Liver (tissue), 3 donors: ENCODE measurements at regions not wholly inside any gene's neighbourhood (a gene's known extent, or its start where the extent isn't known, plus 50 kb on each side); places are given as distances from the start of the nearest gene placed in this dataset.

Source experiments
- GABPA ChIP-seq, 2 donors: IDR thresholded peaks in 1 of 2; conservative IDR thresholded peaks in 1 of 2; 2 replicates each; pipeline ENCODE4 v1.6.1; 2016; ENCODE audit warnings: antibody characterized with exemption in 2 of 2, mild to moderate bottlenecking in 1 of 2, moderate library complexity in 1 of 2
- JUND ChIP-seq, 2 donors: IDR thresholded peaks; 2 replicates each; pipeline ENCODE4 v1.6.1; 2016; ENCODE audit warnings: antibody characterized with exemption in 2 of 2
- RAD21 ChIP-seq, 2 donors: IDR thresholded peaks; 2 replicates each; pipeline ENCODE4 v1.6.1; 2016; ENCODE audit warnings: antibody characterized with exemption in 2 of 2, mild to moderate bottlenecking in 2 of 2
- SP1 ChIP-seq: IDR thresholded peaks from 2 replicates; pipeline ENCODE4 v1.6.1; 2018; ENCODE audit warnings: antibody characterized with exemption, mild to moderate bottlenecking
- TAF1 ChIP-seq: conservative IDR thresholded peaks from 2 replicates; pipeline ENCODE4 v1.6.1; 2016; ENCODE audit warnings: antibody characterized with exemption, mild to moderate bottlenecking
- TF ChIP-seq, protein P1 (sequence below): fragments of 150-350 bp; IDR thresholded peaks from 2 replicates; pipeline ENCODE4 v1.5.1; 2017; ENCODE audit warnings: improper control_type of control experiment, low read depth, low read length; ENCODE audit not compliant: missing input control
- TF ChIP-seq, protein P2 (sequence below): IDR thresholded peaks from 2 replicates; pipeline ENCODE4 v1.6.1; 2016; ENCODE audit warnings: antibody characterized with exemption, mild to moderate bottlenecking
- donor health status: healthy.
- donor health status: healthy.

DNA sequence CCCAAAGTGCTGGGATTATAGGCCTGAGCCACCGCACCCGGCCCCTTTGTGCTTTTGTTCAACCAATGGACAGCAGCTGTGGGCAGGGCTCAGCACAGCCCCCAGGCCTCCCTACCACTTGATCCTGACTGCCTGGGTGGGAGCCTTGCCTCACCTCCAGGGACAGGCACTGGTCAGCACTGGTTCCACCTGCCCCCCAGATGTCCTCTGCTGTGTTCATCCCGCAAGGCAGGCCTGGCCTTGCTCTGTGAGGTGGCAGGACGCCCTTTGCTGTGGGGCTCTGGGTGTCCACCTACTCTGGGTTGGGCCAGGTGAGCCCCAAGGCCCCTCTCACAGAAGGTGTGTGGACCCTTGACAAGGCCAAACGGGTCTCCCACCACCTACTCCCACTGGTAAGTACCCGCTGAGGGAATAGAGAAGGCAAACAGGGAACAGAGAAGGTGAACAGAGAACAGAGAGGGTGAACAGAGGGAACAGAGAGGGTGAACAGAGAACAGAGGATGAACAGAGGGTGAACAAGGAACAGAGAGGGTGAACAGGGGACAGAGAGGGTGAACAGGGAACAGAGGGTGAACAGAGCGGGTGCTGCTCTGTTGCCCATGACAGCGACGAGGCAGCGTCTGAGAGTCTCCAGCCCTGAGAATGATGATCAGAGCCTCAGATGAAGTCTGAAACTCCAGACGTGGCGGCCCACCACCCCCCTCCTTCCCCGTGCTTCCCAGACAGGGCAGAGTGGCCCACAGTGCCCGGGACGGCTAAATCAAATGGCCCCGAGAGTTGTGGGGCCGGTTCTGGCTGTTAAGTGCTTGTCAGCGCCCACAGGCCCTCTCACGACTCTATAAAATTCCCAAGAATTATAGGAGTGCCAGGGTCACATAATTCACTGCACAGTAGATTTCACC lies 55.0 kb upstream of the NKX1-1 start:
- TF ChIP-seq, protein P1, sequence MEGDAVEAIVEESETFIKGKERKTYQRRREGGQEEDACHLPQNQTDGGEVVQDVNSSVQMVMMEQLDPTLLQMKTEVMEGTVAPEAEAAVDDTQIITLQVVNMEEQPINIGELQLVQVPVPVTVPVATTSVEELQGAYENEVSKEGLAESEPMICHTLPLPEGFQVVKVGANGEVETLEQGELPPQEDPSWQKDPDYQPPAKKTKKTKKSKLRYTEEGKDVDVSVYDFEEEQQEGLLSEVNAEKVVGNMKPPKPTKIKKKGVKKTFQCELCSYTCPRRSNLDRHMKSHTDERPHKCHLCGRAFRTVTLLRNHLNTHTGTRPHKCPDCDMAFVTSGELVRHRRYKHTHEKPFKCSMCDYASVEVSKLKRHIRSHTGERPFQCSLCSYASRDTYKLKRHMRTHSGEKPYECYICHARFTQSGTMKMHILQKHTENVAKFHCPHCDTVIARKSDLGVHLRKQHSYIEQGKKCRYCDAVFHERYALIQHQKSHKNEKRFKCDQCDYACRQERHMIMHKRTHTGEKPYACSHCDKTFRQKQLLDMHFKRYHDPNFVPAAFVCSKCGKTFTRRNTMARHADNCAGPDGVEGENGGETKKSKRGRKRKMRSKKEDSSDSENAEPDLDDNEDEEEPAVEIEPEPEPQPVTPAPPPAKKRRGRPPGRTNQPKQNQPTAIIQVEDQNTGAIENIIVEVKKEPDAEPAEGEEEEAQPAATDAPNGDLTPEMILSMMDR, result no peak
- TF ChIP-seq SP1 (no peak), TAF1 (no peak), JUND (IDR thresholded peaks at IDR 0.05) (no peak), RAD21 (IDR thresholded peaks at IDR 0.05) (no peak), GABPA (IDR thresholded peaks at IDR 0.05 in 1 of 2, conservative IDR thresholded peaks at IDR 0.05 in 1 of 2) (no peak)
- TF ChIP-seq, protein P2, sequence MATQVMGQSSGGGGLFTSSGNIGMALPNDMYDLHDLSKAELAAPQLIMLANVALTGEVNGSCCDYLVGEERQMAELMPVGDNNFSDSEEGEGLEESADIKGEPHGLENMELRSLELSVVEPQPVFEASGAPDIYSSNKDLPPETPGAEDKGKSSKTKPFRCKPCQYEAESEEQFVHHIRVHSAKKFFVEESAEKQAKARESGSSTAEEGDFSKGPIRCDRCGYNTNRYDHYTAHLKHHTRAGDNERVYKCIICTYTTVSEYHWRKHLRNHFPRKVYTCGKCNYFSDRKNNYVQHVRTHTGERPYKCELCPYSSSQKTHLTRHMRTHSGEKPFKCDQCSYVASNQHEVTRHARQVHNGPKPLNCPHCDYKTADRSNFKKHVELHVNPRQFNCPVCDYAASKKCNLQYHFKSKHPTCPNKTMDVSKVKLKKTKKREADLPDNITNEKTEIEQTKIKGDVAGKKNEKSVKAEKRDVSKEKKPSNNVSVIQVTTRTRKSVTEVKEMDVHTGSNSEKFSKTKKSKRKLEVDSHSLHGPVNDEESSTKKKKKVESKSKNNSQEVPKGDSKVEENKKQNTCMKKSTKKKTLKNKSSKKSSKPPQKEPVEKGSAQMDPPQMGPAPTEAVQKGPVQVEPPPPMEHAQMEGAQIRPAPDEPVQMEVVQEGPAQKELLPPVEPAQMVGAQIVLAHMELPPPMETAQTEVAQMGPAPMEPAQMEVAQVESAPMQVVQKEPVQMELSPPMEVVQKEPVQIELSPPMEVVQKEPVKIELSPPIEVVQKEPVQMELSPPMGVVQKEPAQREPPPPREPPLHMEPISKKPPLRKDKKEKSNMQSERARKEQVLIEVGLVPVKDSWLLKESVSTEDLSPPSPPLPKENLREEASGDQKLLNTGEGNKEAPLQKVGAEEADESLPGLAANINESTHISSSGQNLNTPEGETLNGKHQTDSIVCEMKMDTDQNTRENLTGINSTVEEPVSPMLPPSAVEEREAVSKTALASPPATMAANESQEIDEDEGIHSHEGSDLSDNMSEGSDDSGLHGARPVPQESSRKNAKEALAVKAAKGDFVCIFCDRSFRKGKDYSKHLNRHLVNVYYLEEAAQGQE, result no peak
